DOHH2 (cell line): ENCODE measurements at regions not wholly inside any gene's neighbourhood (a gene's known extent, or its start where the extent isn't known, plus 50 kb on each side); places are given as distances from the start of the nearest gene placed in this dataset.

Experiments used
- EZH2phosphoT487 ChIP-seq: fragments of 200-600 bp; sonication (generic); IDR thresholded peaks from 2 replicates; pipeline ENCODE4 v1.6.1; 2017; ENCODE audit warnings: borderline replicate concordance, mild to moderate bottlenecking, antibody characterized with exemption, low read length, moderate library complexity, mixed read lengths
- TF ChIP-seq, protein P1 (sequence below): fragments of 200-600 bp; sonication (generic); IDR thresholded peaks from one replicate; pipeline ENCODE4 v1.5.1; 2014; ENCODE audit warnings: antibody characterized with exemption, mild to moderate bottlenecking, low read depth, low read length; ENCODE audit not compliant: poor library complexity, severe bottlenecking

DNA sequence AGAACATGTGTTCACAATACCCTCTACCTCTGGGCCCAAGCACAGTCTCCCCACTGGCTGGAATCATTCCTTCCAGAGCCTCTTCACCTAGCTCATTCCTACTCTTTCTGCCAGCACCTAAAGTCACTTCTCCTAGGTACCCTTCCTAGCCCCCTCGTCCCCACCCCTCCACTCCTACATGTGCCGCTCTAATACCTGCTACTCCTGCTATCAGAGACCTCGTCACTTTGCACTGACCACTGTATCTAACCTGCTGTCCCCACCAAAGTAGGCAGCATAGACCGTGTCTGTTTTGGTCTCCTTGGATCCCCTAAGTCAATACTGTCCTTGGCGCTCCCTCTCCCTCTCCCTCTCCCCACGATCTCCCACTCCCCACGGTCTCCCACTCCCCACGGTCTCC, 53.2 kb upstream of the PKDCC start:
- TF ChIP-seq, protein P1, sequence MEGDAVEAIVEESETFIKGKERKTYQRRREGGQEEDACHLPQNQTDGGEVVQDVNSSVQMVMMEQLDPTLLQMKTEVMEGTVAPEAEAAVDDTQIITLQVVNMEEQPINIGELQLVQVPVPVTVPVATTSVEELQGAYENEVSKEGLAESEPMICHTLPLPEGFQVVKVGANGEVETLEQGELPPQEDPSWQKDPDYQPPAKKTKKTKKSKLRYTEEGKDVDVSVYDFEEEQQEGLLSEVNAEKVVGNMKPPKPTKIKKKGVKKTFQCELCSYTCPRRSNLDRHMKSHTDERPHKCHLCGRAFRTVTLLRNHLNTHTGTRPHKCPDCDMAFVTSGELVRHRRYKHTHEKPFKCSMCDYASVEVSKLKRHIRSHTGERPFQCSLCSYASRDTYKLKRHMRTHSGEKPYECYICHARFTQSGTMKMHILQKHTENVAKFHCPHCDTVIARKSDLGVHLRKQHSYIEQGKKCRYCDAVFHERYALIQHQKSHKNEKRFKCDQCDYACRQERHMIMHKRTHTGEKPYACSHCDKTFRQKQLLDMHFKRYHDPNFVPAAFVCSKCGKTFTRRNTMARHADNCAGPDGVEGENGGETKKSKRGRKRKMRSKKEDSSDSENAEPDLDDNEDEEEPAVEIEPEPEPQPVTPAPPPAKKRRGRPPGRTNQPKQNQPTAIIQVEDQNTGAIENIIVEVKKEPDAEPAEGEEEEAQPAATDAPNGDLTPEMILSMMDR, result no peak
- no peak for TF ChIP-seq EZH2phosphoT487
